K562 (cell line): ENCODE measurements at regions not wholly inside any gene's neighbourhood (a gene's known extent, or its start where the extent isn't known, plus 50 kb on each side); places are given as distances from the start of the nearest gene placed in this dataset.

Source experiments
- ATAC-seq: fragments of 200-7000 bp; cut with Tn5 transposase; 3 replicates; pipeline ENCODE4 v1.9.1; 2020; ENCODE audit warnings: moderate library complexity
- BruUV-seq: library from RNA; stranded (reverse); fragments of 400-500 nt; replicated peaks from 2 replicates; lab custom pipeline; 2021; lab: Mats Ljungman, UMichigan
- CTCF ChIA-PET: fragments of 300-600 bp; formaldehyde crosslinking; extraction: SDS; loops from one replicate; lab custom pipeline; 2021; ENCODE audit warnings: low intra/inter-chr PET ratio; lab: Yijun Ruan, JAX
- POLR2A ChIA-PET: fragments of 300-600, 350-650 bp; sonication (Branson Sonifier 250); formaldehyde crosslinking; extraction: SDS; loops from one replicate; lab custom pipeline; 2021; ENCODE audit warnings: antibody characterized with exemption, inconsistent platforms; lab: Yijun Ruan, JAX
- DNase-seq, 4 experiments: peaks; one replicate each; pipeline versions ENCODE4 v3.0.0 to v3.0.0-alpha.2; 2011 to 2018; ENCODE audit warnings: low spot score in 3 of 4, mixed read lengths in 3 of 4; ENCODE audit errors: extremely low read depth in 1 of 4
- FAIRE-seq: peaks from 2 replicates; lab custom pipeline; 2011; peaks lifted over from hg19 to GRCh38; lab: Jason Lieb, UNC
- H2AFZ ChIP-seq: 2 replicates; pipeline ENCODE4 v1.6.0; 2011; ENCODE audit warnings: low read depth, low read length, control low read depth, inconsistent platforms
- H3K27ac ChIP-seq: fragments of 200-600 bp; 3 replicates; pipeline ENCODE4 v1.8.0; 2011; ENCODE audit warnings: low read depth, mild to moderate bottlenecking, control low read depth, inconsistent platforms, low read length, moderate library complexity, mixed read lengths; ENCODE audit errors: extremely low read depth
- H3K27me3 ChIP-seq, 2 experiments: fragments of 300-600 bp in 1 of 2; 2 replicates in 1 of 2; 3 replicates in 1 of 2; pipeline versions ENCODE4 v1.6.0 to v1.8.0; 2011; ENCODE audit warnings: inconsistent platforms in 2 of 2, low read length in 2 of 2, mild to moderate bottlenecking in 1 of 2, mixed read lengths in 1 of 2, moderate library complexity in 1 of 2; ENCODE audit not compliant: control insufficient read depth in 2 of 2, insufficient read depth in 2 of 2
- H3K36me3 ChIP-seq: fragments of 300-600 bp; 3 replicates; pipeline ENCODE4 v1.8.0; 2011; ENCODE audit warnings: mild to moderate bottlenecking, low read length, inconsistent platforms; ENCODE audit not compliant: control insufficient read depth, insufficient read depth
- H3K4me1 ChIP-seq, 2 experiments: fragments of 200-600 bp in 1 of 2; replicated peaks in 1 of 2; 2 replicates in 1 of 2; 3 replicates in 1 of 2; pipeline versions ENCODE4 v1.5.1 to v1.8.0; 2011; ENCODE audit warnings: inconsistent platforms in 2 of 2, low read length in 2 of 2, mild to moderate bottlenecking in 1 of 2, mixed read lengths in 1 of 2, moderate library complexity in 1 of 2; ENCODE audit not compliant: control insufficient read depth in 2 of 2, insufficient read depth in 2 of 2
- H3K4me2 ChIP-seq: 2 replicates; pipeline ENCODE4 v1.6.1; 2011; ENCODE audit warnings: low read length, control low read depth, inconsistent platforms, mixed read lengths; ENCODE audit not compliant: insufficient read depth
- H3K4me3 ChIP-seq: fragments of 200-600 bp; sonication (generic), shearing (Covaris generic); 2 replicates; pipeline ENCODE4 v1.5.1; 2016; ENCODE audit warnings: control low read depth, inconsistent platforms
- H3K79me2 ChIP-seq: fragments of 200-600 bp; 3 replicates; pipeline ENCODE4 v1.8.0; 2011; ENCODE audit warnings: low read length, inconsistent platforms; ENCODE audit not compliant: control insufficient read depth, insufficient read depth
- H3K9ac ChIP-seq, 2 experiments: 2 replicates each; pipeline versions ENCODE4 v1.6.0 to v1.6.1; 2011; ENCODE audit warnings: low read depth in 2 of 2, low read length in 2 of 2, control low read depth in 1 of 2, inconsistent platforms in 1 of 2, mild to moderate bottlenecking in 1 of 2, mixed read lengths in 1 of 2; ENCODE audit not compliant: insufficient read depth in 1 of 2
- H3K9me1 ChIP-seq: one replicate; pipeline ENCODE4 v1.6.0; 2011; ENCODE audit warnings: inconsistent platforms, mild to moderate bottlenecking, low read length, moderate library complexity; ENCODE audit not compliant: control insufficient read depth, insufficient read depth
- H3K9me3 ChIP-seq: replicated peaks from 2 replicates; pipeline ENCODE4 v1.5.1; 2011; ENCODE audit warnings: low read depth, low read length, inconsistent platforms; ENCODE audit not compliant: control insufficient read depth, insufficient read depth
- H4K20me1 ChIP-seq: replicated peaks from 2 replicates; pipeline ENCODE4 v1.6.1; 2011; ENCODE audit warnings: low read length, inconsistent platforms, mixed read lengths; ENCODE audit not compliant: control insufficient read depth, insufficient read depth
- ARID4B ChIP-seq: sonication (generic); formaldehyde crosslinking; IDR thresholded peaks from 2 replicates; pipeline ENCODE4 v1.8.0; 2022; ENCODE audit warnings: mild to moderate bottlenecking, missing genetic modification reagents
- CBFA2T3 ChIP-seq: fragments of 450-650 bp; IDR thresholded peaks from 2 replicates; pipeline ENCODE4 v1.6.1; 2017
- ELF2 ChIP-seq: fragments of 250-450 bp; sonication (Bioruptor Pico); IDR thresholded peaks from 2 replicates; pipeline ENCODE4 v1.5.0; 2021; ENCODE audit warnings: mild to moderate bottlenecking
- EP300 ChIP-seq: IDR thresholded peaks from 2 replicates; pipeline ENCODE4 v1.6.1; 2012; ENCODE audit warnings: low read length, improper control_type of control experiment
- MTA3 ChIP-seq: fragments of 450-650 bp; formaldehyde crosslinking; IDR thresholded peaks from 2 replicates; pipeline ENCODE4 v1.6.1; 2017; ENCODE audit warnings: mild to moderate bottlenecking, borderline replicate concordance
- NR0B1 ChIP-seq: fragments of 450-650 bp; IDR thresholded peaks from one replicate; pipeline ENCODE4 v1.6.1; 2018; ENCODE audit warnings: mild to moderate bottlenecking, moderate library complexity; ENCODE audit not compliant: partially characterized antibody
- RBFOX2 ChIP-seq: fragments of 200-400 bp; formaldehyde crosslinking; IDR thresholded peaks from 2 replicates; pipeline ENCODE4 v1.6.1; 2017; ENCODE audit warnings: low read depth, mild to moderate bottlenecking, low read length, moderate library complexity
- RBM22 ChIP-seq: fragments of 200-400 bp; formaldehyde crosslinking; IDR thresholded peaks from 2 replicates; pipeline ENCODE4 v1.6.1; 2018; ENCODE audit warnings: low read length, low read depth; ENCODE audit not compliant: poor library complexity, severe bottlenecking
- ZNF197 ChIP-seq: fragments of 200-800 bp; sonication (Bioruptor generic); IDR thresholded peaks from 2 replicates; pipeline ENCODE4 v1.6.1; 2016; ENCODE audit warnings: low read depth, missing genetic modification characterization, missing compliant biosample characterization
- ZNF263 ChIP-seq: sonication (generic); formaldehyde crosslinking; IDR thresholded peaks from 2 replicates; pipeline ENCODE4 v1.8.0; 2022; ENCODE audit warnings: mild to moderate bottlenecking, missing genetic modification reagents, borderline replicate concordance
- ZNF507 ChIP-seq: conservative IDR thresholded peaks from 2 replicates; pipeline ENCODE4 v1.6.1; 2017; ENCODE audit warnings: missing genetic modification characterization, missing compliant biosample characterization
- ZNF639 ChIP-seq, 2 experiments: fragments of 200-800 bp in 1 of 2; sonication (Bioruptor generic) in 1 of 2; sonication (generic) in 1 of 2; formaldehyde crosslinking in 1 of 2; IDR thresholded peaks in 1 of 2; conservative IDR thresholded peaks in 1 of 2; 2 replicates each; pipeline versions ENCODE4 v1.5.0 to v1.6.1; 2016 to 2020; ENCODE audit warnings: missing compliant biosample characterization in 1 of 2, missing genetic modification characterization in 1 of 2, missing genetic modification reagents in 1 of 2
- ZNF76 ChIP-seq: fragments of 250-450 bp; sonication (Bioruptor Pico); IDR thresholded peaks from 2 replicates; pipeline ENCODE4 v1.4.0; 2020; ENCODE audit warnings: mild to moderate bottlenecking, moderate library complexity, borderline replicate concordance
- ZNF830 ChIP-seq: fragments of 250-450 bp; sonication (Bioruptor Pico); IDR thresholded peaks from 2 replicates; pipeline ENCODE4 v1.5.0; 2021; ENCODE audit warnings: mild to moderate bottlenecking
- WGBS: fragments of 100-300 bp; shearing (Covaris generic); methylation state at CpG from one replicate; pipeline ENCODE4 v1.1.6; 2016; ENCODE audit warnings: low coverage, mixed read lengths; ENCODE audit not compliant: insufficient coverage; ENCODE audit errors: missing lambda C conversion rate; 5-methylcytosine and 5-hydroxymethylcytosine counted together
- in situ Hi-C: fragments of 300-500 bp; cut with MboI; formaldehyde crosslinking; loops from 4 replicates; pipeline ENCODE4 v1.15.0; 2018; ENCODE audit warnings: inconsistent platforms, mixed read lengths
- intact Hi-C: fragments of 100-400 bp; cut with micrococcal nuclease; formaldehyde crosslinking; loops from 2 replicates; pipeline ENCODE4 v1.14.2; 2022

- in situ Hi-C loops: no loop called here
- no peaks in the 10 kb centered on the region for H3K36me3 ChIP-seq
- FAIRE-seq: no peak
- ATAC-seq: no peak
- TF ChIP-seq EP300 (no peak), ZNF639 (CRISPR knock-in tag; conservative IDR thresholded peaks at IDR 0.05 in 1 of 2, IDR thresholded peaks at IDR 0.05 in 1 of 2) (no peak), NR0B1 (no peak), CBFA2T3 (no peak), ZNF76 (CRISPR knock-in tag) (no peak), ZNF263 (CRISPR knock-in tag) (no peak), ELF2 (no peak), ZNF830 (CRISPR knock-in tag) (no peak), ZNF507 (tag) (no peak), RBFOX2 (no peak), RBM22 (no peak), MTA3 (no peak), ARID4B (no peak), ZNF197 (CRISPR knock-in tag) (no peak)
- TF ChIP-seq, all 486 proteins: peak for 0
- no peak overlapping the region for H3K4me2 ChIP-seq
- no peaks in the 10 kb centered on the region for H3K9me1 ChIP-seq
- no peak overlapping the region for H3K4me3 ChIP-seq
- H2AFZ ChIP-seq: no peak overlapping the region
- DNase-seq: no peak
- no TSS peak for BruUV-seq
- H3K9me3 ChIP-seq: no peaks in the 10 kb centered on the region
- ChIA-PET POLR2A (interaction anchor here (0.6 kb wide), 1 partner anchor 58 kb away, joined by 4 read pairs; no protein-coding TSS in a partner anchor), CTCF (no interaction called here)
- H3K9ac ChIP-seq: no peak overlapping the region
- no peaks in the 10 kb centered on the region for H3K79me2 ChIP-seq
- no peaks in the 10 kb centered on the region for H3K4me1 ChIP-seq
- no peak overlapping the region for H3K27ac ChIP-seq
- WGBS: 0% methylated on average over 2 of the region's 2 CpGs
- no peaks in the 10 kb centered on the region for H3K27me3 ChIP-seq
- intact Hi-C loops: no loop called here
- H4K20me1 ChIP-seq: no peaks in the 10 kb centered on the region
Observed at GRCh38 chr9:75226403-75227139, 138.3 kb downstream of the OSTF1 start.
